ENCODE measurements at regions not wholly inside any gene's neighbourhood (a gene's known extent, or its start where the extent isn't known, plus 50 kb on each side); places are given as distances from the start of the nearest gene placed in this dataset.

DNA sequence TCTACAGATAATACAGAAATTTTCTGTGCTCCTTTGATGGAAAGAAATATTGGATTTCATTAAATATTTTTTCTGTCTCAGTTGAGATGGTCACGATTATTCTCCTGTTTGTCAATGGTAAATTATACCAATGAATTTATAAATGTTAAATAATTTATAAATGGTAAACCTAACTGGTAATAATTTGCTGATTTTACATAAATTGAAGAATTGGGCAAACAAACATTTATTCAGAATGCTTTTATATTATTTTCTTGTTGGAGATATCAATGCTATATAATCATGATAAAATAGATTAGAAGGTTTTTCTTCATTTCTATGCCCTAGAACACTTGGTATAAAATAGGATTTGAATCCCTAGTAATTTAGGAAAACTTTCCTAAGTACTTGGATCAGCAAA lies 597.6 kb upstream of the IGFBP3 start:
- Histone ChIP-seq H3K9me3 (ENCODE audit: control insufficient read depth, insufficient read depth, low read length) (no peaks in the 10 kb centered on the region), H3K27ac (ENCODE audit: low read depth, low read length) (no peak overlapping the region), H3K27me3 (ENCODE audit: control insufficient read depth, insufficient read depth, low read length) (no peaks in the 10 kb centered on the region), H3K4me3 (ENCODE audit: low read depth, low read length) (no peak overlapping the region)
- ChIA-PET CTCF (no interaction called here), POLR2A (no interaction called here)
- DNase-seq (ENCODE audit: low read depth, low spot score), result no peak
- TF ChIP-seq, protein P1, sequence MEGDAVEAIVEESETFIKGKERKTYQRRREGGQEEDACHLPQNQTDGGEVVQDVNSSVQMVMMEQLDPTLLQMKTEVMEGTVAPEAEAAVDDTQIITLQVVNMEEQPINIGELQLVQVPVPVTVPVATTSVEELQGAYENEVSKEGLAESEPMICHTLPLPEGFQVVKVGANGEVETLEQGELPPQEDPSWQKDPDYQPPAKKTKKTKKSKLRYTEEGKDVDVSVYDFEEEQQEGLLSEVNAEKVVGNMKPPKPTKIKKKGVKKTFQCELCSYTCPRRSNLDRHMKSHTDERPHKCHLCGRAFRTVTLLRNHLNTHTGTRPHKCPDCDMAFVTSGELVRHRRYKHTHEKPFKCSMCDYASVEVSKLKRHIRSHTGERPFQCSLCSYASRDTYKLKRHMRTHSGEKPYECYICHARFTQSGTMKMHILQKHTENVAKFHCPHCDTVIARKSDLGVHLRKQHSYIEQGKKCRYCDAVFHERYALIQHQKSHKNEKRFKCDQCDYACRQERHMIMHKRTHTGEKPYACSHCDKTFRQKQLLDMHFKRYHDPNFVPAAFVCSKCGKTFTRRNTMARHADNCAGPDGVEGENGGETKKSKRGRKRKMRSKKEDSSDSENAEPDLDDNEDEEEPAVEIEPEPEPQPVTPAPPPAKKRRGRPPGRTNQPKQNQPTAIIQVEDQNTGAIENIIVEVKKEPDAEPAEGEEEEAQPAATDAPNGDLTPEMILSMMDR (IDR thresholded peaks at IDR 0.05; ENCODE audit: low read depth, low read length), result no peak

DNA sequence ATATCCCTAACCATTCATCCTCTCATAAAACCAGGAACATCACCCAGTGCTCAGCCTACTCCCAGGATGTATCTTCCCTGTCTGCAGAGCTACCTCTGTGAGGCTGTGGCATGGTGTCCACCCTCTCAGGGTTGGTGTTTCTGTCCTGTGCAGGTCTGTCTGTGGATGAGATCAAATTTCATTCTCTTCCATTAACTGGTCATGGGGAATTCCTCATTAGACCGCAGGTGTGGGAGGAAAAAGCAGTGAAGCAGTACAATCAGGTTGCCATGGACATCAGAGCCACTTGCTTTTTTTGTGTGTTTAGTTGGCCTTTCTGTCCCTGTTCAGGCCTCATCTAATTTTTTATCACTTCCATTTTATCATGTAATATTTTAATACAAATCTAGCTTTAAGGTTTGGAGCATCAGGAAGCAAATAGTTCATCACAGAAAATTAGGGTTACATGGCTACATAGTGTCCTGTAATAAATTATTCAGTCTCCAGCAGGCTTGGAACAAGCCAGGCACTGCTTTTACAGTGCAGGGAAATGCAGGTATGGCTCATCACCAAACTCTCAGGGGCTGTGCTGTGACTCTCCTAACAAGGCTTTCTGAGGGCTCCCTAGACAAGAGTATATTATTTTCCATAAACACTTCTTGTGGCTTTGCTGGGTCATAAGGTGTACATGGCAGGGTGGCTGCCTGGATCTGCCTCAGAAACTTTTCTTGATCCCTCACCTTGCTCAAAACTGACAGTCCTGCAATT lies 594.9 kb upstream of the IGFBP3 start:
- ChIA-PET POLR2A (no interaction called here), CTCF (no interaction called here)
- no peak for DNase-seq (ENCODE audit: low read depth, low spot score)
- Histone ChIP-seq H3K27me3 (ENCODE audit: control insufficient read depth, insufficient read depth, low read length) (no peaks in the 10 kb centered on the region), H3K9me3 (ENCODE audit: control insufficient read depth, insufficient read depth, low read length) (no peaks in the 10 kb centered on the region), H3K4me3 (ENCODE audit: low read depth, low read length) (no peak overlapping the region), H3K27ac (ENCODE audit: low read depth, low read length) (no peak overlapping the region)
- TF ChIP-seq, protein P1 (IDR thresholded peaks at IDR 0.05; ENCODE audit: low read depth, low read length), result no peak

DNA sequence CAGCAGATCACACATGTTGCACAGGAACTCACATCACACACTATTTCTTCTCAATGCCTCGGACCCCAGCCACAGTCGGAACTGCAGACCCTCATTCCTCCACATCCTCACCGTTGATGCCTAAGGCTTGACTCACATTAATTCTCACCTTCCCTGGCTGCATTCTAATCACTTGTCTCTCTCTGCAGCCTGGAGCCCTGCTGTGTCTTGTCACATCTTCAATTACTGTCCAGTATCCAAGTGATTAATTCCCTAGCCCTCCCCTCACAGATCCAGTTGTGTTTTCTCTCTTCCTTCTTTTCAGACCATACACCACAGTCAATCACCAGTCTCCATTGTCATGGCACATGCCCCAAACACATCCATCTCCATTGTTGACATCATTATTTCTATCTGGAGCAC lies 592.4 kb upstream of the IGFBP3 start:
- no peaks in the 10 kb centered on the region for H3K9me3 ChIP-seq (ENCODE audit: control insufficient read depth, insufficient read depth, low read length)
- ChIA-PET CTCF (interaction anchor here (1.2 kb wide), 1 partner anchor 595 kb away, joined by 3 read pairs; no protein-coding TSS in a partner anchor), POLR2A (interaction anchor here (1.0 kb wide), 1 partner anchor 77 kb away, joined by 3 read pairs; no protein-coding TSS in a partner anchor)
- TF ChIP-seq, protein P1 (IDR thresholded peaks at IDR 0.05; ENCODE audit: low read depth, low read length), result no peak
- peak overlapping the region; percentile 23 for H3K27ac ChIP-seq (ENCODE audit: low read depth, low read length)
- no peak for DNase-seq (ENCODE audit: low read depth, low spot score)
- H3K27me3 ChIP-seq (ENCODE audit: control insufficient read depth, insufficient read depth, low read length), result no peaks in the 10 kb centered on the region
- H3K4me3 ChIP-seq (ENCODE audit: low read depth, low read length), result no peak overlapping the region

DNA sequence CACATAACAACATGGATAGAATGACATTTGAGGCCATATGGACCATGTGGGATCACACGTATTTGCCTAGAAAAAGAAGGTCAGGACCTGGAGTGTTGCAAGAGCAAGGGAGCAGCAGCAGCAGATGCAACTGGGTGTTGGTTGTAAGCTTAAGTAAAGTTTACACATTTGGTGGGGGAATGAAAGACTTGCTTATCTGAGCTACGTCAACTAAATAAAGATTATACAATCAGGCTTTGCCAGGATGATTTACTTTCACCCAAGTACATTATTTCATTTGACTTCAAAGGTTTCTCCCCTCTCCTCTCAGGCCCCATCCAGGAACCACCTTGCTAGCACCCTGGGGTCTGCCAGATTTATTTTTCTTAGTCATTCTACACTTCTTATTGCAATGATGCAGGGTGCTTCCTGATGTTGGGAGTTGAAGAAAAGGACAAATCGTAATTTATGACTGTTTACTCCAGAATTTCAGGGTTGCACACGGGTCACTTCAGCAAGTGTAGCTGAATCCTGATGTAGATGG lies 591.9 kb upstream of the IGFBP3 start:
- Histone ChIP-seq H3K4me3 (ENCODE audit: low read depth, low read length) (no peak overlapping the region), H3K27ac (ENCODE audit: low read depth, low read length) (peak overlapping the region; percentile 23), H3K27me3 (ENCODE audit: control insufficient read depth, insufficient read depth, low read length) (no peaks in the 10 kb centered on the region), H3K9me3 (ENCODE audit: control insufficient read depth, insufficient read depth, low read length) (no peaks in the 10 kb centered on the region)
- TF ChIP-seq, protein P1 (IDR thresholded peaks at IDR 0.05; ENCODE audit: low read depth, low read length), result no peak
- CTCF ChIA-PET, result no interaction called here
- DNase-seq (ENCODE audit: low read depth, low spot score), result peak; percentile 74
- POLR2A ChIA-PET, result interaction anchor here (1.0 kb wide), 1 partner anchor 78 kb away, joined by 3 read pairs; no protein-coding TSS in a partner anchor

DNA sequence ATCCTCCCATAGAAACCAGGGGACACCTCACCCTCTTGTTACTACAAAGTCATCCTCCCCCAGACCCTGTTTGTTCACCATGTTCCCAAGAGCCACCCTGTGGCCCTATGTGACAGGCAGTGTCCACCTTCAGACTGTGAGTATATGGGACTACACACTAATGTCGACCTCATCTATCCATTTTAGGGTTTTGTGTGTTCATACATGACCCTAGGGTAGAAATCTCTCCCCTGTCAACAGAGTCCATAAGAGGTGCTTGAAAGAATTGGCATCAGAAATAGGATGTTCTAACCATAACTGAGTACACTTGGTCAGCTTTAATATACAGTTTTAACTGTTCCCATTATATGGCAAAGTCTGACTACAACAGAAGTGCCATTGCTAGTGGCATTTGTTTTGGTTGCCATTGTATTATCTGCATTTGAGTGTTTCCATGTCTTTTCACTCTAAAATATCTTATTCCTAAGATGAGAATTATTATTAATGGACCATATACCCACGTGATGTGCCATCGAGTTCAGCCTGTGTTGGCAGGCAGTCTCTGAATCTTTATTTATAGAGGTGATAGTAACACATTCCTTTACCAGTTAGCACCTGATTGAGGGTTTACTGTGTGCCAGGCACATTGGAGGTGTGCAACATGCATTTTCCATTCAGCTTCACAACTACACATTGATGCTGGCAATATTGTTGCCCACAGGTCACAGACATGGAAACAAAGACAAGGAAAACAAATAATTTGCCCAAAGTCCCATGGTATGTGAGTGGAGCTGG lies 590.6 kb upstream of the IGFBP3 start:
- POLR2A ChIA-PET, result no interaction called here
- Histone ChIP-seq H3K9me3 (ENCODE audit: control insufficient read depth, insufficient read depth, low read length) (no peaks in the 10 kb centered on the region), H3K4me3 (ENCODE audit: low read depth, low read length) (no peak overlapping the region), H3K27ac (ENCODE audit: low read depth, low read length) (no peak overlapping the region), H3K27me3 (ENCODE audit: control insufficient read depth, insufficient read depth, low read length) (no peaks in the 10 kb centered on the region)
- DNase-seq (ENCODE audit: low read depth, low spot score), result no peak
- TF ChIP-seq, protein P1 (IDR thresholded peaks at IDR 0.05; ENCODE audit: low read depth, low read length), result no peak
- CTCF ChIA-PET, result interaction anchor here (1.6 kb wide), 1 partner anchor 589 kb away, joined by 6 read pairs; no protein-coding TSS in a partner anchor
